Natural killer cell (primary cell): ENCODE measurements at regions not wholly inside any gene's neighbourhood (a gene's known extent, or its start where the extent isn't known, plus 50 kb on each side); places are given as distances from the start of the nearest gene placed in this dataset.
"Not testable (repeated sequence)": the region's sequence is repeated elsewhere in the genome, so short reads cannot be mapped to it uniquely, and the experiment has no call there.

Experiments used
- ATAC-seq, 3 donors: fragments of 150-1000 bp in 2 of 3; fragments of 200-7000 bp in 1 of 3; cut with Tn5 transposase; 1 replicate in 1 of 3; 2 replicates in 2 of 3; pipeline ENCODE4 v1.10.0; 2021; ENCODE audit warnings: mild to moderate bottlenecking in 2 of 3, moderate library complexity in 2 of 3
- DNase-seq, 2 donors: peaks; one replicate each; pipeline versions ENCODE4 v3.0.0 to v3.0.0-alpha.2; 2013 to 2021; ENCODE audit warnings: mixed read lengths in 1 of 2
- H3K27ac ChIP-seq: one replicate; pipeline ENCODE4 v1.5.1; 2013; ENCODE audit warnings: mild to moderate bottlenecking, low read length
- H3K27me3 ChIP-seq: one replicate; pipeline ENCODE4 v1.6.1; 2013; ENCODE audit warnings: low read length; ENCODE audit not compliant: control insufficient read depth, insufficient read depth
- H3K36me3 ChIP-seq: one replicate; pipeline ENCODE4 v1.6.1; 2013; ENCODE audit warnings: low read length; ENCODE audit not compliant: control insufficient read depth, insufficient read depth
- H3K4me1 ChIP-seq: one replicate; pipeline ENCODE4 v1.6.1; 2013; ENCODE audit warnings: low read length; ENCODE audit not compliant: control insufficient read depth, insufficient read depth
- H3K4me3 ChIP-seq: one replicate; pipeline ENCODE4 v1.5.1; 2013; ENCODE audit warnings: low read length
- H3K9me3 ChIP-seq: one replicate; pipeline ENCODE4 v1.6.1; 2013; ENCODE audit warnings: low read length; ENCODE audit not compliant: control insufficient read depth, insufficient read depth
- H3K27ac Mint-ChIP-seq, 2 donors: one replicate each; pipeline ENCODE4 v1.8.0; 2022; ENCODE audit warnings: mild to moderate bottlenecking in 2 of 2, mixed read lengths in 2 of 2, moderate library complexity in 1 of 2
- H3K27me3 Mint-ChIP-seq, 2 donors: one replicate each; pipeline ENCODE4 v1.8.0; 2022; ENCODE audit warnings: low read depth in 2 of 2, mixed read lengths in 2 of 2
- H3K36me3 Mint-ChIP-seq: one replicate; pipeline ENCODE4 v1.8.0; 2022; ENCODE audit warnings: mixed read lengths
- H3K4me1 Mint-ChIP-seq, 2 donors: one replicate each; pipeline ENCODE4 v1.8.0; 2022; ENCODE audit warnings: mixed read lengths in 2 of 2
- H3K4me3 Mint-ChIP-seq: one replicate; pipeline ENCODE4 v1.8.0; 2022; ENCODE audit warnings: mild to moderate bottlenecking, moderate library complexity, mixed read lengths
- H3K9me3 Mint-ChIP-seq, 2 donors: one replicate each; pipeline ENCODE4 v1.8.0; 2022; ENCODE audit warnings: mixed read lengths in 2 of 2
- WGBS: methylation state at CpG from one replicate; pipeline ENCODE4 v1.1.7; 2013; ENCODE audit warnings: missing lambda C conversion rate; ENCODE audit not compliant: insufficient coverage; 5-methylcytosine and 5-hydroxymethylcytosine counted together
- intact Hi-C: fragments of 100-400 bp; cut with micrococcal nuclease; formaldehyde crosslinking; loops from one replicate; pipeline ENCODE4 v1.14.2; 2022
- TF ChIP-seq, protein P1 (sequence below): fragments of 200-600 bp; IDR thresholded peaks from one replicate; pipeline ENCODE4 v1.8.0; 2022; ENCODE audit warnings: antibody characterized with exemption

- Histone ChIP-seq H3K27ac (no peak overlapping the region), H3K4me1 (no peaks in the 10 kb centered on the region), H3K9me3 (no peaks in the 10 kb centered on the region), H3K27me3 (no peaks in the 10 kb centered on the region), H3K4me3 (no peak overlapping the region), H3K36me3 (no peaks in the 10 kb centered on the region)
- Mint-ChIP-seq H3K36me3 (no peaks in the 10 kb centered on the region), H3K27ac (no peak overlapping the region), H3K9me3 (peaks cover 11% of the 10 kb centered on the region in 2 donors), H3K4me1 (no peaks in the 10 kb centered on the region), H3K4me3 (no peak overlapping the region), H3K27me3 (no peaks in the 10 kb centered on the region)
- 74% methylated on average over 1 of the region's 2 CpGs for WGBS
- DNase-seq (no peak), ATAC-seq (no peak)
- intact Hi-C loops = no loop called here
- TF ChIP-seq, protein P1, sequence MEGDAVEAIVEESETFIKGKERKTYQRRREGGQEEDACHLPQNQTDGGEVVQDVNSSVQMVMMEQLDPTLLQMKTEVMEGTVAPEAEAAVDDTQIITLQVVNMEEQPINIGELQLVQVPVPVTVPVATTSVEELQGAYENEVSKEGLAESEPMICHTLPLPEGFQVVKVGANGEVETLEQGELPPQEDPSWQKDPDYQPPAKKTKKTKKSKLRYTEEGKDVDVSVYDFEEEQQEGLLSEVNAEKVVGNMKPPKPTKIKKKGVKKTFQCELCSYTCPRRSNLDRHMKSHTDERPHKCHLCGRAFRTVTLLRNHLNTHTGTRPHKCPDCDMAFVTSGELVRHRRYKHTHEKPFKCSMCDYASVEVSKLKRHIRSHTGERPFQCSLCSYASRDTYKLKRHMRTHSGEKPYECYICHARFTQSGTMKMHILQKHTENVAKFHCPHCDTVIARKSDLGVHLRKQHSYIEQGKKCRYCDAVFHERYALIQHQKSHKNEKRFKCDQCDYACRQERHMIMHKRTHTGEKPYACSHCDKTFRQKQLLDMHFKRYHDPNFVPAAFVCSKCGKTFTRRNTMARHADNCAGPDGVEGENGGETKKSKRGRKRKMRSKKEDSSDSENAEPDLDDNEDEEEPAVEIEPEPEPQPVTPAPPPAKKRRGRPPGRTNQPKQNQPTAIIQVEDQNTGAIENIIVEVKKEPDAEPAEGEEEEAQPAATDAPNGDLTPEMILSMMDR = no peak
Observed at GRCh38 chr10:109237050-109237449, 686.3 kb downstream of the XPNPEP1 start.

DNA sequence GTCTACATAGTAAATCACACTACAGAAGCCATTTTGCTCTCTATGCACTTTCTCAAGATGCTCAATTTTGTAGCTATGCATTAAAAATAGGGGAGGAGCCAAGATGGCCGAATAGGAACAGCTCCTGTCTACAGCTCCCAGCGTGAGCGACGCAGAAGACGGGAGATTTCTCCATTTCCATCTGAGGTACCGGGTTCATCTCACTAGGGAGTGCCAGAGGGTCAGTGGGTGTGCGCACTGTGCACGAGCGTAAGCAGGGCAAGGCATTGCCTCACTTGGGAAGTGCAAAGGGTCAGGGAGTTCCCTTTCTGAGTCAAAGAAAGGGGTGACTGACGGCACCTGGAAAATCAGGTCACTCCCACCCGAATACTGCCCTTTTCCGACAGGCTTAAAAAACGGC lies 699.8 kb downstream of the XPNPEP1 start:
- H3K4me3 ChIP-seq, H3K27ac ChIP-seq, H3K27me3 ChIP-seq, H3K36me3 ChIP-seq, intact Hi-C loops, DNase-seq, H3K4me1 ChIP-seq, H3K36me3 Mint-ChIP-seq, H3K9me3 ChIP-seq, H3K9me3 Mint-ChIP-seq, H3K4me1 Mint-ChIP-seq, ATAC-seq, H3K4me3 Mint-ChIP-seq, H3K27me3 Mint-ChIP-seq, H3K27ac Mint-ChIP-seq: not testable (repeated sequence)
- 94% methylated on average over 13 of the region's 13 CpGs for WGBS

GRCh38 chr10:109219935-109220605 lies 703.2 kb downstream of the XPNPEP1 start:
- H3K36me3 Mint-ChIP-seq = no peaks in the 10 kb centered on the region
- ATAC-seq = no peak
- H3K4me3 Mint-ChIP-seq = no peak overlapping the region

DNA sequence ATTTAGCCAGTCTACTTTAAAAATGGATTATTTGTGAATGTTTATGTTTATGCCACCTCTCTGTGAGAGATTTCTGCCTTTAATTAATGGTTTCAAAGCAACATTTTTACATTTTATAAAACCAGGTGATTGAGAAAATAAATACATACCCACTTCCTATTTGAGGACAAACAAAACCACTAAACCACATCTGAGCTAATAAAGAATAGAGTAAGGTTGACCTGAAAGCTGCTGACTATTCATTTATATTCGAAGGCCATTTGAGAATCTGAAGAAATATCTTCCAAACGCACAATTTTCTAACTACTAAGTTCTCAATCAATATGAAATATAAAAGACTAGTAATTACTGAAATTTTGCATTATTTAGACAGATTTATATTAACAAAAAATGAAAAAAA lies 705.1 kb downstream of the XPNPEP1 start:
- Mint-ChIP-seq H3K9me3 (peaks cover 2 to 3% of the 10 kb centered on the region in 2 donors), H3K4me1 (no peaks in the 10 kb centered on the region), H3K36me3 (no peaks in the 10 kb centered on the region), H3K27ac (no peak overlapping the region), H3K4me3 (no peak overlapping the region), H3K27me3 (no peaks in the 10 kb centered on the region)
- no peaks in the 10 kb centered on the region for H3K4me1 ChIP-seq
- WGBS = no CpG with 5 or more reads among the region's 2 CpGs
- ATAC-seq (no peak), DNase-seq (no peak)
- H3K9me3 ChIP-seq = no peaks in the 10 kb centered on the region
- no peaks in the 10 kb centered on the region for H3K36me3 ChIP-seq
- TF ChIP-seq, protein P1 = no peak
- no peak overlapping the region for H3K27ac ChIP-seq
- no peaks in the 10 kb centered on the region for H3K27me3 ChIP-seq
- intact Hi-C loops = no loop called here
- no peak overlapping the region for H3K4me3 ChIP-seq

More at GRCh38 chr10:109219935-109220605, 703.2 kb downstream of the XPNPEP1 start:
- DNase-seq = no peak
- intact Hi-C loops = no loop called here
- no peaks in the 10 kb centered on the region for H3K4me1 Mint-ChIP-seq
- TF ChIP-seq, protein P1 = no peak
- Histone ChIP-seq H3K36me3 (no peaks in the 10 kb centered on the region), H3K4me3 (no peak overlapping the region), H3K4me1 (no peaks in the 10 kb centered on the region), H3K27ac (no peak overlapping the region), H3K27me3 (no peaks in the 10 kb centered on the region), H3K9me3 (no peaks in the 10 kb centered on the region)
- WGBS = 100% methylated on average over 2 of the region's 2 CpGs
- H3K27me3 Mint-ChIP-seq = no peaks in the 10 kb centered on the region
- peaks cover 2 to 3% of the 10 kb centered on the region in 2 donors for H3K9me3 Mint-ChIP-seq
- no peak overlapping the region for H3K27ac Mint-ChIP-seq
